ENCODE measurements at regions not wholly inside any gene's neighbourhood (a gene's known extent, or its start where the extent isn't known, plus 50 kb on each side); places are given as distances from the start of the nearest gene placed in this dataset.
A peak's percentile ranks its signal among the peaks of the same experiment; 100 is the strongest.

GRCh38 chr4:170336238-170336775 is 246.6 kb upstream of the AADAT start:
- no peak for DNase-seq (ENCODE audit: low spot score)
- intact Hi-C loops (cut with DNase I): no loop called here
- ATAC-seq: no peak

- intact Hi-C loops (cut with DNase I): no loop called here
- ATAC-seq (no peak), DNase-seq (ENCODE audit: low spot score) (no peak)
Measured at GRCh38 chr4:170325599-170325998, 235.8 kb upstream of the AADAT start.

- DNase-seq (ENCODE audit: low spot score): no peak
- no peak for ATAC-seq
- intact Hi-C loops (cut with DNase I): no loop called here
Measured at GRCh38 chr4:170323623-170324022, 233.9 kb upstream of the AADAT start.

GRCh38 chr4:170307182-170307581 is 217.4 kb upstream of the AADAT start:
- intact Hi-C loops (cut with DNase I): no loop called here
- no peak for DNase-seq (ENCODE audit: low spot score)
- no peak for ATAC-seq

- no peak for DNase-seq (ENCODE audit: low spot score)
- ATAC-seq: no peak
- intact Hi-C loops (cut with DNase I): no loop called here
Measured at GRCh38 chr4:170306208-170306607, 216.5 kb upstream of the AADAT start.

- intact Hi-C loops (cut with DNase I): no loop called here
- DNase-seq (ENCODE audit: low spot score) (no peak), ATAC-seq (no peak)
Measured at GRCh38 chr4:170305627-170306026, 215.9 kb upstream of the AADAT start.

GRCh38 chr4:170281027-170281426 is 191.3 kb upstream of the AADAT start:
- intact Hi-C loops (cut with DNase I): loop anchor here (5.0 kb wide), 1 partner anchor 996 kb away; no protein-coding TSS in a partner anchor
- no peak for DNase-seq (ENCODE audit: low spot score)

GRCh38 chr4:170278460-170278859 is 188.7 kb upstream of the AADAT start:
- no peak for DNase-seq (ENCODE audit: low spot score)
- ATAC-seq: no peak
- intact Hi-C loops (cut with DNase I): no loop called here

More at GRCh38 chr4:170281027-170281426, 191.3 kb upstream of the AADAT start:
- no peak for ATAC-seq

- ATAC-seq (no peak), DNase-seq (ENCODE audit: low spot score) (no peak)
- intact Hi-C loops (cut with DNase I): no loop called here
Measured at GRCh38 chr4:170274616-170275015, 184.9 kb upstream of the AADAT start.

GRCh38 chr4:170272959-170273358 is 183.2 kb upstream of the AADAT start:
- intact Hi-C loops (cut with DNase I): no loop called here
- DNase-seq (ENCODE audit: low spot score): no peak
- no peak for ATAC-seq

GRCh38 chr4:170271723-170272122 is 182.0 kb upstream of the AADAT start:
- DNase-seq (ENCODE audit: low spot score) (no peak), ATAC-seq (no peak)
- intact Hi-C loops (cut with DNase I): no loop called here

GRCh38 chr4:170270628-170271027 is 180.9 kb upstream of the AADAT start:
- no peak for DNase-seq (ENCODE audit: low spot score)
- intact Hi-C loops (cut with DNase I): no loop called here
- ATAC-seq: no peak

GRCh38 chr4:170269950-170270349 is 180.2 kb upstream of the AADAT start:
- intact Hi-C loops (cut with DNase I): no loop called here
- ATAC-seq (no peak), DNase-seq (ENCODE audit: low spot score) (no peak)

GRCh38 chr4:170259631-170260153 is 169.9 kb upstream of the AADAT start:
- intact Hi-C loops (cut with DNase I): no loop called here
- peak; percentile 74 for DNase-seq (ENCODE audit: low spot score)
- peak; percentile 67 for ATAC-seq

GRCh38 chr4:170256807-170257206 is 167.1 kb upstream of the AADAT start:
- intact Hi-C loops (cut with DNase I): no loop called here
- ATAC-seq (no peak), DNase-seq (ENCODE audit: low spot score) (no peak)

GRCh38 chr4:170248576-170248975 is 158.8 kb upstream of the AADAT start:
- DNase-seq (ENCODE audit: low spot score) (no peak), ATAC-seq (no peak)
- intact Hi-C loops (cut with DNase I): no loop called here

- DNase-seq (ENCODE audit: low spot score) (no peak), ATAC-seq (no peak)
- intact Hi-C loops (cut with DNase I): no loop called here
Measured at GRCh38 chr4:170248029-170248428, 158.3 kb upstream of the AADAT start.

GRCh38 chr4:170247596-170247995 is 157.8 kb upstream of the AADAT start:
- DNase-seq (ENCODE audit: low spot score) (no peak), ATAC-seq (no peak)
- intact Hi-C loops (cut with DNase I): no loop called here

GRCh38 chr4:170243662-170244288 is 154.0 kb upstream of the AADAT start:
- ATAC-seq (no peak), DNase-seq (ENCODE audit: low spot score) (no peak)
- intact Hi-C loops (cut with DNase I): loop anchor here (5.0 kb wide), 1 partner anchor 1466 kb away; no protein-coding TSS in a partner anchor

- no peak for DNase-seq (ENCODE audit: low spot score)
- no peak for ATAC-seq
Measured at GRCh38 chr4:170242471-170242870, 152.7 kb upstream of the AADAT start.

GRCh38 chr4:170234800-170235199 is 145.0 kb upstream of the AADAT start:
- no peak for DNase-seq (ENCODE audit: low spot score)
- no peak for ATAC-seq
- intact Hi-C loops (cut with DNase I): no loop called here

More at GRCh38 chr4:170242471-170242870, 152.7 kb upstream of the AADAT start:
- intact Hi-C loops (cut with DNase I): loop anchor here (5.0 kb wide), 1 partner anchor 1465 kb away; no protein-coding TSS in a partner anchor

Data from sciatic nerve (tissue), 2 donors.